ENCODE measurements at regions not wholly inside any gene's neighbourhood (a gene's known extent, or its start where the extent isn't known, plus 50 kb on each side); places are given as distances from the start of the nearest gene placed in this dataset.
A peak's percentile ranks its signal among the peaks of the same experiment; 100 is the strongest.
"Not testable (repeated sequence)": the region's sequence is repeated elsewhere in the genome, so short reads cannot be mapped to it uniquely, and the experiment has no call there.

DNA sequence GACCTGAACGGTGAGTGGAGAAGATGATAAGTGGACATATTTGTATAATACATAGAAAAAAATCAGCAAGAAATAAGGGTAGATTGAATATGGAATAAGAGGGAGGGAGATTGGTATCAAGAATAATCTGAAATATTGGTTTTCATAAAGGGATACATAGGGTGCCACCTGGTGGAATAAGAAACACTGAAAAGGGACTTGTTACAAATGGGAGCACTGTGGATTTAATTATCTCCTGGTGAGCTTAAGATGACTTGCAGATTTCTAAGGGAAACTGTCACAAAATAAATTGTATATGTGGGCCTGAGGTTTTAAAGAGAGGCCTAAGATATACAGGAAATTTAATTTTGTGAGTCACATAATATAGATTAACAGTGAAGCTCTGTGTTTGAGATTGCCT is 1403.5 kb upstream of the CDH18 start:
- DNase-seq (ENCODE audit: insufficient read length, low spot score): peak; percentile 2
- FAIRE-seq: peak; percentile 67
- no peak for TF ChIP-seq POLR2A (IDR thresholded peaks at IDR 0.05; ENCODE audit: low read depth, low read length)

DNA sequence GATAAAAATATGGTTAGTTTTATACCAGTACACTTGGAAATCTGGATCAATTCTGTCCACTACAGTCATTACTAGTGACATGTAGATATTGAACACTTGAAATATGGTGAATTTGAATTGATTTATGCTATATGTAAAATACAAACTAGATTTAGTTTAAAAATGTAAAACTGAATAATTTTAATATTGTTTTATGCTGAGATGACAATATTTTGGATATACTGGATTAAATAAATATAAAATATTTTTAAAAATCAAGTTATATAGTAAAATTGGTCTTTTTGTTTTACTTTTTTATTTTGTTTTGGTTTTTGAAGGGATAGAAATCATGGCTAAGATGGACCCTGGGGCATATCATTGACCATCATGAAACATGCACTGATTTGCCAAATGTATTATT is 1372.8 kb upstream of the CDH18 start:
- not testable (repeated sequence) for DNase-seq (ENCODE audit: insufficient read length, low spot score); FAIRE-seq

DNA sequence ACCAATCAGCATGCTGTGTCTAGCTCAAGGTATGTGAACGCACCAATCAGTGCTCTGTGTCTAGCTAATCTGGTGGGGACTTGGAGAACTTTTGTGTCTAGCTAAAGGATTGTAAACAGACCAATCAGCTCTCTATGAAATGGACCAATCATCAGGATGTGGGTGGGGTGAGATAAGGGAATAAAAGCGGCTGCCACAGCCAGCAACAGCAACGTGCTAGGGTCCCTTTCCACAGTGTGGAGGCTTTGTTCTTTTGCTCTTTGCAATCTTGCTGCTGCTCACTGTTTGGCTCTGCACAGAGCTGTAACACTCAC is 1353.9 kb upstream of the CDH18 start:
- not testable (repeated sequence) for FAIRE-seq; DNase-seq (ENCODE audit: insufficient read length, low spot score)

DNA sequence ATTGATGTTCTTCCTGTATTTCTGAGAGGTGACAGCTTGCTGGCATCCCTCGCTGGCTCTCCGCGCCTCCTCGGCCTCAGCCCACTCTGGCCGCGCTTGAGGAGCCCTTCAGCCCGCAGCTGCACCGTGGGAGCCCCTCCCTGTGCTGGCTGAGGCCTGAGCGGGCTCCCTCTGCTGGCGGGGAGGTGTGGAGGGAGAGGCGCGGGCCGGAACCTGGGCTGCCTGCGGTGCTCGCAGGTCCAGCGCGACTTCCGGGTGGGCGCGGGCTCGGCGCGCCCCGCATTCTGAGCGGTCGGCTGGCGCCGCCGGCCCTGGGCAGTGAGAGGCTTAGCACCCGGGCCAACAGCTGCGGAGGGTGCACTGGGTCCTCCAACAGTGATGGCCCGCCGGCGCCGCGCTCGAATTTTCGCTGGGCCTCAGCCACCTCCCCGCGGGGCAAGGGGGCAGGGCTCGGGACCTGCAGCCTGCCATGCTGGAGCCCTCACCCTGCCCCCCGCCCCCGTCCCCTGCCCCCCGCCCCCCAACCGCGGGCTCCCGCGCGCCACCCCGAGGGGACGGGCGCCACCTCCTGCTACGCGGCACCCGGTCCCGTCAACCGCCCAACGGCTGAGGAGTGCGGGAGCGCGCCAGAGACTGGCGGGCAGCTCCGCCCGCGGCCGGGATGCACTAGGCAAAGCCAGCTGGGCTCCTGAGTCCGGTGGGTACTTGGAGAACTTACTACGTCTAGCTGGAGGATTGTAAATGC is 1353.4 kb upstream of the CDH18 start:
- not testable (repeated sequence) for FAIRE-seq

DNA sequence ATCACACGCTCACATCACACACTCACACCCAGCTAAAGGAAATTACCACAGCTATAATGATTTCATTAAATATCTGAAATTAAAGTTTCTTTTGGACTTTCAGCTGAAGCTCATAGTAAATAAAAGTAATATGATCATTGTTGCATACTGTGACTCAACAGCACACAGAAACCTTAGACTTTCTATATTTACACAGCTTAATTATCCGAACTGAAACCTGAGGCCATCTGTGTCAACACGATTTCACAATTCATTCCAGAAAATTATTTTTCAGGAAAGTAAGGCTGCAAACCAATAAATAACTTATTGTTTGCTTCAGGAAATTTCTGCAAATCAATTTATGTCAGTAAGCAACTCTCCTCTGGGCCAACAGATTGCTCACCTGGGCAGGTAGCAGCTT is 1352.2 kb upstream of the CDH18 start:
- DNase-seq (ENCODE audit: insufficient read length, low spot score); FAIRE-seq: not testable (repeated sequence)

More for the DNA sequence above, 1353.4 kb upstream of the CDH18 start:
- DNase-seq (ENCODE audit: insufficient read length, low spot score): not testable (repeated sequence)

DNA sequence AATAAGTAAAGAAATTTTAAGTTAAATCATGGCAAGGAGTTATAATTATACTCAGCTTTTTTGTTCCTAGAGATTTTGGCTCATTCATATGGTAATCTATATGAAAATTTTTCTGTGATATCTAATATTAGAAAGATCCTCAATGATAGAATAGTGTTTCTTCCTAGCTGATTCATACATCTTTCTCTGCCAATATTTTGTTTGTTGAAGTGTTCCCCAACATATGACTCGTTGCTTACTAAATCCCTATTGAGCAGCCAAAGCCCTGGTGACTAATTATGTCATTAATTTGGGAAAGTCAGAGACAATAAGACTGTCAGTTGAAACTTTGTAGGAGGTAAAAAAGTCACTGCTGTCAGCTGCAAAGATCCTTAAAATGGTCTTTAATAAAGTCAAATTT is 1348.5 kb upstream of the CDH18 start:
- FAIRE-seq; DNase-seq (ENCODE audit: insufficient read length, low spot score): not testable (repeated sequence)

DNA sequence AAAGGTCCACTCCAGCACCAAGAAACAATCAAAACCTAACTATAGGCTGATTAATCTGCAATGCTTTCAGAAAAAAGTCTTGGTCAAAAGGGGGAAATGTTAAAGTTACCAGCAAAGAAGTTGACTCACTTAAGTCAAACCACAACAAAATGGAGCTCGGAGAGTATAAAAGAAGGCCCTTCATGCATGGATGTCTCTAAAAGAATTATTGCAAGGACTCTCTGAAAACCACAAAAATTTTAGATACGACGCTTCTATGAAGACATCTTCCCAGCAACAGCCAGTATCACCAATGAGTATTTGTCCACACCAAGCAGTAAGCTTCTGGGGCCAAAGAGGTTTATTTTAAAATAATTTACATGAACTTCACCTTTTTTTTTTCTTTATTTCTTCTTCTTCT is 1327.4 kb upstream of the CDH18 start:
- FAIRE-seq; DNase-seq (ENCODE audit: insufficient read length, low spot score): not testable (repeated sequence)

DNA sequence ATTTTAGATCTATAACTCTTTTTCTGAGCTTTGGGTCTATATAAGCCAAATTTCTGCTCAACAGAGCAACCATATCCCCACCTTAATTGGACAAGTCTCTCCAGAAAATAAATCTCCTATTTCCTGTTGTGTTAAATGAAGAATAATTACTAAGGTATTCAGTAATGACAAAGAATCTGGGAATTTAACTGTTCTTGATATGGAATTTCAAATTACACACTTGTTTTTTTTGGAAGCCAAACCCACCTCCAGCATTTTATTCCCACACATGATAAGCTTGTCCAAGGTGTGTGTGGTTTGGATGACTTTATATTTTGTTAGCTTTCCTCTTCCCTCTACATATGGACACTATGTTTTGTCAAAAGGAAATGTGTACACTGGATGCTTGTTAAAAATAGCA is 1313.2 kb upstream of the CDH18 start:
- not testable (repeated sequence) for DNase-seq (ENCODE audit: insufficient read length, low spot score); FAIRE-seq

DNA sequence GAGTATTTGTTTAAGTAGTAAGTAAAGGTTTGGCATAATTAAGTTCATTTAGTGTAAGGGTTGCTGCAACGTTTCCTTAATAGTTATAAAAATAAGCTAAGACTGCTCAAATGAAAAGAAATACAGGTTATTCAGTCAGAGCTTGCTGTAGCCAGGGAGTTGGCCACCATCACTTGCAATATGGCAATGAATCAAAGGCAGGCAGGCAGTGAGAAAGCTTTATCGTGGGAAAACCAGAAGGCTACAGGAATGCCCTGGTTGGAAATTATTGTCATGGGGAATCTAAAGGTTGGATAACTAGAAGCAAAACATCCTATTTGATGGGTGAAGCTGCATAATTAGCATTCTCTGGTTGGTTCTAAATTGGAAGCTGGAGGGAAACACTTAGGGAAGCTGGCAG is 1286.4 kb upstream of the CDH18 start:
- not testable (repeated sequence) for FAIRE-seq; DNase-seq (ENCODE audit: insufficient read length, low spot score)

DNA sequence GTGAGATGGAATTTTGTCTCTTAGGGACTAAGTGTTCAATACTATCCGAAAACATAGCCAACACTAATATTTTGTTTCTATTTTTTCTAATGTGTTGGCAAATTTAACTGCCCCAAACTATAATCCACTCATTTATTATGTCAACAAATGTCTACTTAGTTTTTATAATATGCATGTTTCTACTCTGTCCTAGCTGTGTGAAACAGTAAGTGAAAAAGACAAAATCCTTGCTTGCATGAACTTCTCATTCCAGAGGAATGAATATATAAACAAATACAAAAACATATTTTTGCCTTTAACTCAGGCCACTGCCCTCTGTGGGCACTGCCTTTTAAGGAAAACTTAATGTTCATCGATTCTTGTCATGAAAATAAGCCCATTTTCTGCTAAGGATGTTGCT is 1275.4 kb upstream of the CDH18 start:
- TF ChIP-seq POLR2A (IDR thresholded peaks at IDR 0.05; ENCODE audit: low read depth, low read length): no peak
- FAIRE-seq (no peak), DNase-seq (ENCODE audit: insufficient read length, low spot score) (no peak)

DNA sequence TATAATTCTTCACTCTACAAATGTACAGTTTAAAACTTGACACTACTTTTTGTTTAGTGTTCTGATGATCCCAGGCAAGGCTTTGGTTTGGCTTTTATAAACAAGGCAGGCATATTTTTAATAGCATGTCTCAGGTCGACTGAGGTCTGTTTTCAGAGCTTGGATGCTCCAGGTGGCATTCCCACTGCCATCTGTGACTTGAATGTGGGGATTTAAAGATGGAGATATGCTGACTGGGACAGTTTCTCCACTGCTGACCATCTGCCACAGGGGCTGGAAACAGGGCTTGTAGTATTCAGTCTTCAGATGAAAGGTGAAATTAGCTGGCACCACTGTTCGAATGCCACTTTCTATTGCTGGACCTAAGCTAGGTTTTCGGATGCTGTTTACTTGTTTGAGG is 1266.2 kb upstream of the CDH18 start:
- FAIRE-seq: no peak
- no peak for TF ChIP-seq POLR2A (IDR thresholded peaks at IDR 0.05; ENCODE audit: low read depth, low read length)
- DNase-seq (ENCODE audit: insufficient read length, low spot score): no peak

DNA sequence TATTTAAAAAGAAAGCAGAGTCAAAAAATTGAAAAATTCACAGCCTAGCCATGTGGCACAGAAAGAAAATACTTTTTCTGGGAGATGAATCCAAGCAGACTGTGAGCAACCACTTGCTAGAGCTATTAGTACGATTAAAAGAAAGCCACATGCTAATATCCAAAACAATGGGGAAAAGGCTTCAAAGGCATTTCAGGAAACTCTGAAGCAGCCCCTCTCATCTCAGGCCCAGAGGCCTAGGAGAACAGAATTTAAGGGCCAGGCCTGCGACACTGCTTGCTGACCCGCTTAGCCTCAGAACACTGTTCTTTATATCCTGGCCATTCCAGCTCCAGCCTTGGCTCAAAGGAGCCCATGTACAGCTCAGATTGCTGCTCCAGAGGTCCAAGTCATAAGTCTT is 1257.0 kb upstream of the CDH18 start:
- FAIRE-seq: no peak
- TF ChIP-seq POLR2A (IDR thresholded peaks at IDR 0.05; ENCODE audit: low read depth, low read length): no peak

DNA sequence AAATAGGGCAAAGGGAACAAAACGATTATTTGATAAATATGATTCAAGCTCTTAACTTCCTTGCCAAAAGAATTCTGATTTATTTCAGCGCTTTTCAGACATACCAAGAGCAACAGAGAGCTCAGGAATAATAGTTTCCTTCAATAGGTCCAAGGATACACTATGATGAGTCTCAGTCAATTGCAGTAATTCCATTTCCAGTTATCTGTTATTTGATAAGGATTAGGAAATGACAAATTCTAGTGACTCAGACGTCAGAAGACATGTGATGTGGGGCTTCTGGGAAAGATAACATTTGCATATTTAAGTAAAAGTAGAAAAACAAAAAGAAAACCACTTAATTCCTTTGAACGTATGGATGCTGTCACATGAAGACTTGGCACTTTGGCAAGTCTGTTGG is 1250.8 kb upstream of the CDH18 start:
- no peak for DNase-seq (ENCODE audit: insufficient read length, low spot score)
- no peak for FAIRE-seq
- no peak for TF ChIP-seq POLR2A (IDR thresholded peaks at IDR 0.05; ENCODE audit: low read depth, low read length)

More for the DNA sequence above, 1257.0 kb upstream of the CDH18 start:
- DNase-seq (ENCODE audit: insufficient read length, low spot score): no peak

DNA sequence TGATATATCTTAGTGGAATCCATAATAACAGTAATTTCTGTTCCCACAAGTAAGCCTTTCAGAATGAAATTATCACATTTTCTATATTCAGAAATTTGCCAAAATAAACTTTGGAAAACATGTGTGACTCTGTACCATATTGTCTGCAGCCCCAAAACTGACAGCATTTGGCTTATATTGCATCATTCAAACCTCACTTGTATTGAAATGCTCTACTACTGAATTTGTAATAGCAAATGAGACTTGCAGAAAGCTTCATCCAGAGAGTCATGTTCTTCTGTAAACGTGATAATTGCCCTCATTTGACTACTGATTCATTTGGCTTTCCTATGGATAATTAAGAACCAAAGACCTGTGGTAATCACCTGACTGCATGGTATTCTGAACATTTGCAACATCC is 1249.5 kb upstream of the CDH18 start:
- peak; percentile 80 for FAIRE-seq
- no peak for DNase-seq (ENCODE audit: insufficient read length, low spot score)
- no peak for TF ChIP-seq POLR2A (IDR thresholded peaks at IDR 0.05; ENCODE audit: low read depth, low read length)

DNA sequence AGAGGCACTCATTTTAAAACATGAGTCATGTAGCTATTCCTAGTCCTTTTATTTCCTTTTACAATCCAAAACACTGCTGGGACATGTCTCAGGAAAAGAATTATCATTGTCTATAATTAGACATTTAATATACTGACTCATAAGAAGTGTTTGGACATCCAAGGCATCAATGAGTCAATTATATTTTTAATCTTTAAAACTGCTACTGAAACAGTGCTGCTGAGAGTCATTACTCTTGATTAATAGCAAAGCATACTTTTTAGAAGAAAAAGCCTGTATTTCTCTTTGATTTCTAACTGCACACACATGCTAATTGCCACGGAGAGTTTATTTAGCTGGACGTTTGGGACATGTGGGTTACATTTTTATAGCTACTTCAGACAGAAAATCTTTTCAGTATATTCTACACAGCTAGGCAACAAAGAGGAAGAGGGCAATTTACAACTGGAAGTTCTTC is 1249.0 kb upstream of the CDH18 start:
- no peak for TF ChIP-seq POLR2A (IDR thresholded peaks at IDR 0.05; ENCODE audit: low read depth, low read length)
- DNase-seq (ENCODE audit: insufficient read length, low spot score): no peak
- peak; percentile 78 for FAIRE-seq

DNA sequence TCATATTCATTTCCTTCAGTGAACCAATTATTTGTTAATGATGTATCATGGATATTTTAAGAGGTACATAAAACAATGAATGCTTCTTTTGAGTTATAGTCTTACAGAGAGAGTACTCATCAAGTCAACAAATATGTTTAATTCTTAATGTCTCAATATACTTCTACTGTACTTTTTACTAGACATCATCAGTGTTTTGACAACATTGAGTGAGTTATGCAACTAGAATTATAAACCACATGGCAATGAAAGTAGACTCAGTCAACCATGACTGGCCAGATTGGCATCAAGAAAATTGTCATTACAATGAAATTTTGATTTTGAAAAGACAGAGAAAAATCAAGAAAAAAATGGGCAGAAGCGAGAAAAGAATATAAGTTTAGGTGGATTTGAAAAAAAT is 1248.1 kb upstream of the CDH18 start:
- peak; percentile 87 for FAIRE-seq
- DNase-seq (ENCODE audit: insufficient read length, low spot score): no peak
- TF ChIP-seq POLR2A (IDR thresholded peaks at IDR 0.05; ENCODE audit: low read depth, low read length): no peak
